Liver (tissue), 8 donors: ENCODE measurements at regions not wholly inside any gene's neighbourhood (a gene's known extent, or its start where the extent isn't known, plus 50 kb on each side); places are given as distances from the start of the nearest gene placed in this dataset.

ENCODE experiments used
- DNase-seq: peaks from one replicate; pipeline ENCODE4 v3.0.0-alpha.2; 2017; ENCODE audit warnings: low spot score
- H3K27ac ChIP-seq, 2 donors: one replicate each; pipeline ENCODE4 v1.7.0; 2013; ENCODE audit warnings: inconsistent platforms in 2 of 2, low read length in 2 of 2, control low read depth in 1 of 2, low read depth in 1 of 2, mild to moderate bottlenecking in 1 of 2
- H3K27me3 ChIP-seq, 4 donors: one replicate each; pipeline versions ENCODE4 v1.6.1 to v1.7.0; 2013; ENCODE audit warnings: low read length in 3 of 4, inconsistent platforms in 1 of 4, mild to moderate bottlenecking in 1 of 4, moderate library complexity in 1 of 4; ENCODE audit not compliant: control insufficient read depth in 4 of 4, insufficient read depth in 4 of 4
- H3K36me3 ChIP-seq, 4 donors: one replicate each; pipeline versions ENCODE4 v1.6.1 to v1.7.0; 2013; ENCODE audit warnings: low read length in 3 of 4, mild to moderate bottlenecking in 3 of 4, low read depth in 1 of 4, moderate library complexity in 1 of 4; ENCODE audit not compliant: control insufficient read depth in 4 of 4, insufficient read depth in 3 of 4
- H3K4me1 ChIP-seq, 4 donors: one replicate each; pipeline versions ENCODE4 v1.6.1 to v1.7.0; 2013; ENCODE audit warnings: low read length in 3 of 4, mild to moderate bottlenecking in 3 of 4, moderate library complexity in 1 of 4; ENCODE audit not compliant: control insufficient read depth in 4 of 4, insufficient read depth in 4 of 4
- H3K4me3 ChIP-seq, 3 donors: one replicate each; pipeline versions ENCODE4 v1.6.1 to v1.7.0; 2013; ENCODE audit warnings: low read length in 3 of 3, control low read depth in 1 of 3, low read depth in 1 of 3, mild to moderate bottlenecking in 1 of 3
- H3K9ac ChIP-seq, 2 donors: one replicate each; pipeline ENCODE4 v1.7.0; 2013; ENCODE audit warnings: low read length in 2 of 2, mild to moderate bottlenecking in 2 of 2, moderate library complexity in 2 of 2, control low read depth in 1 of 2, low read depth in 1 of 2
- H3K9me3 ChIP-seq, 4 donors: one replicate each; pipeline versions ENCODE4 v1.6.1 to v1.7.0; 2013; ENCODE audit warnings: low read length in 3 of 4; ENCODE audit not compliant: control insufficient read depth in 4 of 4
- ATF3 ChIP-seq: IDR thresholded peaks from 2 replicates; pipeline ENCODE4 v1.6.1; 2016; ENCODE audit warnings: antibody characterized with exemption
- CTCF ChIP-seq: fragments of 150-350 bp; IDR thresholded peaks from 2 replicates; pipeline ENCODE4 v1.5.1; 2017; ENCODE audit warnings: improper control_type of control experiment, low read depth, low read length; ENCODE audit not compliant: missing input control
- EGR1 ChIP-seq, 2 donors: IDR thresholded peaks; 2 replicates each; pipeline ENCODE4 v1.6.1; 2016 to 2018; ENCODE audit warnings: antibody characterized with exemption in 2 of 2, low read depth in 2 of 2
- FOXA1 ChIP-seq: IDR thresholded peaks from 2 replicates; pipeline ENCODE4 v1.6.1; 2016; ENCODE audit warnings: antibody characterized with exemption
- FOXA2 ChIP-seq: IDR thresholded peaks from 2 replicates; pipeline ENCODE4 v1.6.1; 2016; ENCODE audit warnings: antibody characterized with exemption
- GABPA ChIP-seq, 2 donors: IDR thresholded peaks in 1 of 2; conservative IDR thresholded peaks in 1 of 2; 2 replicates each; pipeline ENCODE4 v1.6.1; 2016; ENCODE audit warnings: antibody characterized with exemption in 2 of 2, mild to moderate bottlenecking in 1 of 2, moderate library complexity in 1 of 2
- HNF4A ChIP-seq, 2 donors: conservative IDR thresholded peaks; 2 replicates each; pipeline ENCODE4 v1.6.1; 2016; ENCODE audit warnings: antibody characterized with exemption in 2 of 2, mild to moderate bottlenecking in 2 of 2
- HNF4G ChIP-seq: IDR thresholded peaks from 2 replicates; pipeline ENCODE4 v1.6.1; 2016; ENCODE audit warnings: antibody characterized with exemption
- JUND ChIP-seq, 2 donors: IDR thresholded peaks; 2 replicates each; pipeline ENCODE4 v1.6.1; 2016; ENCODE audit warnings: antibody characterized with exemption in 2 of 2
- MAX ChIP-seq: IDR thresholded peaks from 2 replicates; pipeline ENCODE4 v1.6.1; 2016; ENCODE audit warnings: antibody characterized with exemption
- NR2F2 ChIP-seq: IDR thresholded peaks from 2 replicates; pipeline ENCODE4 v1.6.1; 2016; ENCODE audit warnings: antibody characterized with exemption
- RAD21 ChIP-seq, 2 donors: IDR thresholded peaks; 2 replicates each; pipeline ENCODE4 v1.6.1; 2016; ENCODE audit warnings: antibody characterized with exemption in 2 of 2, mild to moderate bottlenecking in 2 of 2
- RXRA ChIP-seq, 2 donors: IDR thresholded peaks; 2 replicates each; pipeline ENCODE4 v1.6.1; 2017 to 2018; ENCODE audit warnings: antibody characterized with exemption in 2 of 2, mild to moderate bottlenecking in 1 of 2
- SP1 ChIP-seq: IDR thresholded peaks from 2 replicates; pipeline ENCODE4 v1.6.1; 2018; ENCODE audit warnings: antibody characterized with exemption, mild to moderate bottlenecking
- TAF1 ChIP-seq: conservative IDR thresholded peaks from 2 replicates; pipeline ENCODE4 v1.6.1; 2016; ENCODE audit warnings: antibody characterized with exemption, mild to moderate bottlenecking
- YY1 ChIP-seq: IDR thresholded peaks from 2 replicates; pipeline ENCODE4 v1.6.1; 2016; ENCODE audit warnings: antibody characterized with exemption, mild to moderate bottlenecking
- WGBS: extraction: QIAGEN DNeasy Blood & Tissue Kit; methylation state at CpG from one replicate; pipeline ENCODE4 v1.1.7; 2013; 5-methylcytosine and 5-hydroxymethylcytosine counted together
- TF ChIP-seq, protein P1 (sequence below): IDR thresholded peaks from 2 replicates; pipeline ENCODE4 v1.6.1; 2016; ENCODE audit warnings: antibody characterized with exemption
- TF ChIP-seq, protein P2 (sequence below): IDR thresholded peaks from 2 replicates; pipeline ENCODE4 v1.6.1; 2016; ENCODE audit warnings: antibody characterized with exemption, mild to moderate bottlenecking
- donor health status: healthy.
- donor health status: healthy.
- donor health status: healthy.
- donor health status: healthy.
- donor health status: healthy.

DNA sequence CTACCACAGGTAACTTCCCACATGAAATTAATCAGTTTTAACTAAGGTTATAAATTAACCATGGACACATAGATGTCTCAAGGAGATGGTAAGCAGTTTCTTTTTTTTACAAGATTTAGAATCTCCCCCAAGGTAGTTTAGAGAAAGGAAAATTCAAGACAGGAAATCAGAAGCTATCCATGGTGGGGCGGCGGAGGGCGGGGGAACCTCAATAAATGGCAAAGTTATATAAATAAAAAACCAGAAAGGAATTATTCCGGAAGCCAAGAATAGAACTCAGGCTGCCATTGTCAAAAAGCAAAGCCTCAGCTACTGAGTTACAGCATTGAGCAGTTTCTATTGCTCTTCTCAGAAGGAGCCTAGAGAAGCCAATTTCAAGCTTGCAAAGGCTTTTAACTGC lies 172.1 kb upstream of the SMAD3 start:
- H3K4me3 ChIP-seq, result no peak overlapping the region
- no peak for DNase-seq
- TF ChIP-seq ATF3, result no peak
- TF ChIP-seq YY1, result no peak
- no peak for TF ChIP-seq CTCF
- TF ChIP-seq JUND (IDR thresholded peaks at IDR 0.05), result no peak
- TF ChIP-seq FOXA2, result no peak
- no peak for TF ChIP-seq SP1
- no peak for TF ChIP-seq EGR1 (IDR thresholded peaks at IDR 0.05; ENCODE audit: low read depth in 2 of 2)
- TF ChIP-seq, protein P1, sequence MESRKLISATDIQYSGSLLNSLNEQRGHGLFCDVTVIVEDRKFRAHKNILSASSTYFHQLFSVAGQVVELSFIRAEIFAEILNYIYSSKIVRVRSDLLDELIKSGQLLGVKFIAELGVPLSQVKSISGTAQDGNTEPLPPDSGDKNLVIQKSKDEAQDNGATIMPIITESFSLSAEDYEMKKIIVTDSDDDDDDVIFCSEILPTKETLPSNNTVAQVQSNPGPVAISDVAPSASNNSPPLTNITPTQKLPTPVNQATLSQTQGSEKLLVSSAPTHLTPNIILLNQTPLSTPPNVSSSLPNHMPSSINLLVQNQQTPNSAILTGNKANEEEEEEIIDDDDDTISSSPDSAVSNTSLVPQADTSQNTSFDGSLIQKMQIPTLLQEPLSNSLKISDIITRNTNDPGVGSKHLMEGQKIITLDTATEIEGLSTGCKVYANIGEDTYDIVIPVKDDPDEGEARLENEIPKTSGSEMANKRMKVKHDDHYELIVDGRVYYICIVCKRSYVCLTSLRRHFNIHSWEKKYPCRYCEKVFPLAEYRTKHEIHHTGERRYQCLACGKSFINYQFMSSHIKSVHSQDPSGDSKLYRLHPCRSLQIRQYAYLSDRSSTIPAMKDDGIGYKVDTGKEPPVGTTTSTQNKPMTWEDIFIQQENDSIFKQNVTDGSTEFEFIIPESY, result no peak
- TF ChIP-seq GABPA (IDR thresholded peaks at IDR 0.05 in 1 of 2, conservative IDR thresholded peaks at IDR 0.05 in 1 of 2), result no peak
- no peak for TF ChIP-seq MAX
- TF ChIP-seq, protein P2, sequence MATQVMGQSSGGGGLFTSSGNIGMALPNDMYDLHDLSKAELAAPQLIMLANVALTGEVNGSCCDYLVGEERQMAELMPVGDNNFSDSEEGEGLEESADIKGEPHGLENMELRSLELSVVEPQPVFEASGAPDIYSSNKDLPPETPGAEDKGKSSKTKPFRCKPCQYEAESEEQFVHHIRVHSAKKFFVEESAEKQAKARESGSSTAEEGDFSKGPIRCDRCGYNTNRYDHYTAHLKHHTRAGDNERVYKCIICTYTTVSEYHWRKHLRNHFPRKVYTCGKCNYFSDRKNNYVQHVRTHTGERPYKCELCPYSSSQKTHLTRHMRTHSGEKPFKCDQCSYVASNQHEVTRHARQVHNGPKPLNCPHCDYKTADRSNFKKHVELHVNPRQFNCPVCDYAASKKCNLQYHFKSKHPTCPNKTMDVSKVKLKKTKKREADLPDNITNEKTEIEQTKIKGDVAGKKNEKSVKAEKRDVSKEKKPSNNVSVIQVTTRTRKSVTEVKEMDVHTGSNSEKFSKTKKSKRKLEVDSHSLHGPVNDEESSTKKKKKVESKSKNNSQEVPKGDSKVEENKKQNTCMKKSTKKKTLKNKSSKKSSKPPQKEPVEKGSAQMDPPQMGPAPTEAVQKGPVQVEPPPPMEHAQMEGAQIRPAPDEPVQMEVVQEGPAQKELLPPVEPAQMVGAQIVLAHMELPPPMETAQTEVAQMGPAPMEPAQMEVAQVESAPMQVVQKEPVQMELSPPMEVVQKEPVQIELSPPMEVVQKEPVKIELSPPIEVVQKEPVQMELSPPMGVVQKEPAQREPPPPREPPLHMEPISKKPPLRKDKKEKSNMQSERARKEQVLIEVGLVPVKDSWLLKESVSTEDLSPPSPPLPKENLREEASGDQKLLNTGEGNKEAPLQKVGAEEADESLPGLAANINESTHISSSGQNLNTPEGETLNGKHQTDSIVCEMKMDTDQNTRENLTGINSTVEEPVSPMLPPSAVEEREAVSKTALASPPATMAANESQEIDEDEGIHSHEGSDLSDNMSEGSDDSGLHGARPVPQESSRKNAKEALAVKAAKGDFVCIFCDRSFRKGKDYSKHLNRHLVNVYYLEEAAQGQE, result no peak
- no peak for TF ChIP-seq RAD21 (IDR thresholded peaks at IDR 0.05)
- no peak for TF ChIP-seq NR2F2
- TF ChIP-seq RXRA (IDR thresholded peaks at IDR 0.05), result no peak
- no peak for TF ChIP-seq HNF4G
- 88% methylated on average over 4 of the region's 4 CpGs for WGBS
- H3K36me3 ChIP-seq, result no peaks in the 10 kb centered on the region
- H3K27ac ChIP-seq, result no peak overlapping the region
- H3K27me3 ChIP-seq, result no peaks in the 10 kb centered on the region
- no peaks in the 10 kb centered on the region for H3K9me3 ChIP-seq
- H3K4me1 ChIP-seq, result no peaks in the 10 kb centered on the region
- H3K9ac ChIP-seq, result no peak overlapping the region

DNA sequence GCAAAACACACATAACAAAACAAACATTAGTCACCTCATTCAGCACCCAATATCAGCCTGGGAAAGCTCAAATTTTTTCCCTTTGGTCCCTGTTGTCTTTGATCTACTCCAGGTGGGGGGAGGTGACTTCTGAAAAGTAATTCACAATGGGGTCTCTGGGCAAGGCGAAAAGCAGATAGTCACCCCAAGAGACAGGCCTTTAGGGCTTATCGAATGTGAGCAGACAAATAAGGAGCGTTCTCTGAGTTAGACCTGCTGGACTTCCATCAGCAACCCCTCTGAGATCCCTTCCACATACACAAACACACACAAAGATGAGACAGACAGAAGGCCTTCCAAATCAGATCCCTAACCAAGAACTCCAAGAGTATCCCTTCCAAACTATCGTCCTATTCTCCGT lies 171.0 kb upstream of the SMAD3 start:
- no peak overlapping the region for H3K9ac ChIP-seq
- no peak overlapping the region for H3K4me3 ChIP-seq
- H3K36me3 ChIP-seq, result no peaks in the 10 kb centered on the region
- 80% methylated on average over 5 of the region's 5 CpGs for WGBS
- no peaks in the 10 kb centered on the region for H3K9me3 ChIP-seq
- no peaks in the 10 kb centered on the region for H3K4me1 ChIP-seq
- H3K27me3 ChIP-seq, result no peaks in the 10 kb centered on the region
- peak; percentile 16 for DNase-seq
- H3K27ac ChIP-seq, result no peak overlapping the region
- TF ChIP-seq FOXA1 (no peak), TAF1 (no peak), SP1 (no peak), JUND (IDR thresholded peaks at IDR 0.05) (no peak), YY1 (no peak), HNF4A (conservative IDR thresholded peaks at IDR 0.05) (no peak), RXRA (IDR thresholded peaks at IDR 0.05) (no peak), EGR1 (IDR thresholded peaks at IDR 0.05; ENCODE audit: low read depth in 2 of 2) (no peak), GABPA (IDR thresholded peaks at IDR 0.05 in 1 of 2, conservative IDR thresholded peaks at IDR 0.05 in 1 of 2) (no peak), CTCF (no peak), FOXA2 (no peak), RAD21 (IDR thresholded peaks at IDR 0.05) (no peak), NR2F2 (no peak), HNF4G (no peak), MAX (no peak)
- TF ChIP-seq, protein P2, result no peak
